ENCODE measurements at regions not wholly inside any gene's neighbourhood (a gene's known extent, or its start where the extent isn't known, plus 50 kb on each side); places are given as distances from the start of the nearest gene placed in this dataset.

- H3K36me3 Mint-ChIP-seq (ENCODE audit: insufficient read depth) = peaks cover 3% of the 10 kb centered on the region
- no peak overlapping the region for H3K4me3 Mint-ChIP-seq (ENCODE audit: low read depth)
- H3K27ac Mint-ChIP-seq = no peak overlapping the region
- H3K9me3 Mint-ChIP-seq (ENCODE audit: low read depth) = peaks cover 8% of the 10 kb centered on the region
- TF ChIP-seq, protein P1, sequence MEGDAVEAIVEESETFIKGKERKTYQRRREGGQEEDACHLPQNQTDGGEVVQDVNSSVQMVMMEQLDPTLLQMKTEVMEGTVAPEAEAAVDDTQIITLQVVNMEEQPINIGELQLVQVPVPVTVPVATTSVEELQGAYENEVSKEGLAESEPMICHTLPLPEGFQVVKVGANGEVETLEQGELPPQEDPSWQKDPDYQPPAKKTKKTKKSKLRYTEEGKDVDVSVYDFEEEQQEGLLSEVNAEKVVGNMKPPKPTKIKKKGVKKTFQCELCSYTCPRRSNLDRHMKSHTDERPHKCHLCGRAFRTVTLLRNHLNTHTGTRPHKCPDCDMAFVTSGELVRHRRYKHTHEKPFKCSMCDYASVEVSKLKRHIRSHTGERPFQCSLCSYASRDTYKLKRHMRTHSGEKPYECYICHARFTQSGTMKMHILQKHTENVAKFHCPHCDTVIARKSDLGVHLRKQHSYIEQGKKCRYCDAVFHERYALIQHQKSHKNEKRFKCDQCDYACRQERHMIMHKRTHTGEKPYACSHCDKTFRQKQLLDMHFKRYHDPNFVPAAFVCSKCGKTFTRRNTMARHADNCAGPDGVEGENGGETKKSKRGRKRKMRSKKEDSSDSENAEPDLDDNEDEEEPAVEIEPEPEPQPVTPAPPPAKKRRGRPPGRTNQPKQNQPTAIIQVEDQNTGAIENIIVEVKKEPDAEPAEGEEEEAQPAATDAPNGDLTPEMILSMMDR (IDR thresholded peaks at IDR 0.05; ENCODE audit: unreplicated experiment) = no peak
- no peaks in the 10 kb centered on the region for H3K27me3 Mint-ChIP-seq
- no peaks in the 10 kb centered on the region for H3K4me1 Mint-ChIP-seq (ENCODE audit: low read depth)
- no peak for DNase-seq (ENCODE audit: low spot score, unreplicated experiment)
These were observed 72.0 kb upstream of the DHRSX start for GRCh38 chrX:2572740-2573139.

DNA sequence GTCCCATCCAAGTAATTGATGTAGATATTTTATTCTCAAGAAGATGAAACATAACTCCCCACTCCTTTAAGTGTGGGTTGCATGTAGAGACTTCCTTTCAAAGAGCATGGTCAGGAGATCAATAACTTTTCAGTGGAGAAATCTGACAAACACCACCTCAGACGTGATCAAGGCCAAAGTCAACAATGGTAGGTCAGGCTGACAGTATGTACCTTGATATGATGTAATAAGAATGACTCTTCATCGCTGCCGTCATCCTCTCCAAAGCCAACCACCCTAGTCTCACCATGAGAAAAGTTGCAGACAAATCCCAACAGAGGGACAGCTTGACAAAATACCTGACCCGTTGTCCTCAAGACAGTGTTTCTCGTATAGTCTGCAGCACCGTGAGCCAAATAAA lies 67.3 kb upstream of the DHRSX start:
- Mint-ChIP-seq H3K27ac (no peak overlapping the region), H3K4me3 (ENCODE audit: low read depth) (no peak overlapping the region), H3K9me3 (ENCODE audit: low read depth) (peaks cover 8% of the 10 kb centered on the region), H3K36me3 (ENCODE audit: insufficient read depth) (no peaks in the 10 kb centered on the region), H3K4me1 (ENCODE audit: low read depth) (no peaks in the 10 kb centered on the region), H3K27me3 (no peaks in the 10 kb centered on the region)
- DNase-seq (ENCODE audit: low spot score, unreplicated experiment) = no peak
- TF ChIP-seq, protein P1 (IDR thresholded peaks at IDR 0.05; ENCODE audit: unreplicated experiment) = no peak

- TF ChIP-seq, protein P1 (IDR thresholded peaks at IDR 0.05; ENCODE audit: unreplicated experiment) = no peak
- Mint-ChIP-seq H3K27ac (no peak overlapping the region), H3K27me3 (no peaks in the 10 kb centered on the region), H3K4me1 (ENCODE audit: low read depth) (peaks cover 5% of the 10 kb centered on the region), H3K4me3 (ENCODE audit: low read depth) (no peak overlapping the region), H3K9me3 (ENCODE audit: low read depth) (peaks cover 8% of the 10 kb centered on the region), H3K36me3 (ENCODE audit: insufficient read depth) (no peaks in the 10 kb centered on the region)
- no peak for DNase-seq (ENCODE audit: low spot score, unreplicated experiment)
These were observed 65.3 kb upstream of the DHRSX start for GRCh38 chrX:2566055-2566454.

GRCh38 chrX:2561456-2561855 lies 60.7 kb upstream of the DHRSX start:
- DNase-seq (ENCODE audit: low spot score, unreplicated experiment) = no peak
- H3K9me3 Mint-ChIP-seq (ENCODE audit: low read depth) = peaks cover 6% of the 10 kb centered on the region
- H3K27ac Mint-ChIP-seq = no peak overlapping the region

DNA sequence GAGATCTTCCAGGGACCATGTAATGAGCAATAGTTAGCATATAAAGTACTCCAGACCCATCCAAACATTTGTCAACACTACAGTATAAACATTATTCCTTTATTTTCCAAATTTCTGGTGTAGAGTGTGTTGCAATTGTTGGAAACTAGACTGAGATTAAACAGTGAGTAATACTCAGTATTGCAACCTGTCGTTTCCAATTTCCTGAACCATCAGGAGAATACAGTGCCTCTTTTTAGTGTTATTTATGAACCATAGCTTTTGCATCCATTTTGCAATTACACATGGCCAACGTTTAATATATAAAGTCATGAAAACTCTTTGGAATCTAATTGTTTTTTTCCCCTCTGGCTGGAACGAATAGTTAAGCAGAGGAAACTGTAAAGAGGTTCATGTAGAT lies 58.3 kb upstream of the DHRSX start:
- TF ChIP-seq, protein P1 (IDR thresholded peaks at IDR 0.05; ENCODE audit: unreplicated experiment) = no peak
- H3K36me3 Mint-ChIP-seq (ENCODE audit: insufficient read depth) = peaks cover 1% of the 10 kb centered on the region

More at GRCh38 chrX:2561456-2561855, 60.7 kb upstream of the DHRSX start:
- peaks cover 5% of the 10 kb centered on the region for H3K4me1 Mint-ChIP-seq (ENCODE audit: low read depth)
- H3K36me3 Mint-ChIP-seq (ENCODE audit: insufficient read depth) = no peaks in the 10 kb centered on the region
- TF ChIP-seq, protein P1 (IDR thresholded peaks at IDR 0.05; ENCODE audit: unreplicated experiment) = no peak
- peaks cover 4% of the 10 kb centered on the region for H3K27me3 Mint-ChIP-seq
- no peak overlapping the region for H3K4me3 Mint-ChIP-seq (ENCODE audit: low read depth)

More for the DNA sequence above, 58.3 kb upstream of the DHRSX start:
- Mint-ChIP-seq H3K27ac (no peak overlapping the region), H3K4me1 (ENCODE audit: low read depth) (peaks cover 5% of the 10 kb centered on the region), H3K9me3 (ENCODE audit: low read depth) (peaks cover 15% of the 10 kb centered on the region), H3K4me3 (ENCODE audit: low read depth) (no peak overlapping the region), H3K27me3 (peaks cover 4% of the 10 kb centered on the region)
- no peak for DNase-seq (ENCODE audit: low spot score, unreplicated experiment)

Data from progenitor cell of endocrine pancreas (in vitro differentiated cells).